ENCODE measurements at regions not wholly inside any gene's neighbourhood (a gene's known extent, or its start where the extent isn't known, plus 50 kb on each side); places are given as distances from the start of the nearest gene placed in this dataset.

DNA sequence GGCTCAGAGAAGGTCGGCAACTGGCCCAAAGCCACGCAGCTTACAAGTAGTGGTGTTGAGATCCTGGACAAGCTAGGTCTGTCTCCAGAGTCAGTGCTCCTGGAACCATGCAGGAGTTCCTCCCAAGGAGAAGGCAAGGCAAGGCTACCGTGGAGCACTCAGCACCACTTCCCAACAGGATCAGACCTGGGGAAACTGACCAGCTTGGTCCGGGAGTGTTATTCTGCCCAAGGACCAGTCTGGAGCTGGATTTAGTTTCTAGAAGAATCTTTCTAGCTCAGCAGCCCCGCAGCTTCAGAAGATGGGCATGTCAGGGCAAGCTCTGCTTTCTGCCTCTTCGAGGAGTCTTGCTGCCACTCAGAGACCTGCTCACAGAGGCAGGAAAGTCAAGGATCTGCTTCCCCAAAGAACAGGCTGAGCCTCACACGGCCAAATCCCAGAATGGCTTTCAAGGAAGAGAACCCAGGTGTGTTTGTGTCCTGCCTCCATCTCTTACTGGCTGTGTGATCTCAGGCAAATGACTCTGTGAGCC is 302.8 kb downstream of the MATN1 start:
- no peak for DNase-seq (ENCODE audit: low read depth)

DNA sequence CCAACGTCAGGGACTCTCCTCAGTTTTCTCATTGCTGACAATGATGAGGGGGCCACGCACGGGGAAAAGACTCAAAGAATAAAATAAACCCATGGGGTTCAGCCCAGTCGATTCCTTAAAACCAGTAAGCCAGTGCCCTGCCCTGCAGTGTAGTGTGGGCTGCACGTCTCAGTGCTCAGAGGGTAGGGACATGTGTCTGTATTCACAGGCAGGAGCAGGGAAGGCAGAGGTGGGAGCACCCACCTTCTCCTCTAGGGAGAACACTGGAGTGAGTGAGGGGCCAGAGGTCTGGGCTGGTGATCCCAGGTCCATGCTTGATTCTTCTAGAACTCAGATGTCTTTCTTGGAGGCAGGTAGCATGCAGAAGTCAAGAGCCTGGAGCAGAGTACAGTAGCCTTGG is 303.6 kb downstream of the MATN1 start:
- no peak for DNase-seq (ENCODE audit: low read depth)

DNA sequence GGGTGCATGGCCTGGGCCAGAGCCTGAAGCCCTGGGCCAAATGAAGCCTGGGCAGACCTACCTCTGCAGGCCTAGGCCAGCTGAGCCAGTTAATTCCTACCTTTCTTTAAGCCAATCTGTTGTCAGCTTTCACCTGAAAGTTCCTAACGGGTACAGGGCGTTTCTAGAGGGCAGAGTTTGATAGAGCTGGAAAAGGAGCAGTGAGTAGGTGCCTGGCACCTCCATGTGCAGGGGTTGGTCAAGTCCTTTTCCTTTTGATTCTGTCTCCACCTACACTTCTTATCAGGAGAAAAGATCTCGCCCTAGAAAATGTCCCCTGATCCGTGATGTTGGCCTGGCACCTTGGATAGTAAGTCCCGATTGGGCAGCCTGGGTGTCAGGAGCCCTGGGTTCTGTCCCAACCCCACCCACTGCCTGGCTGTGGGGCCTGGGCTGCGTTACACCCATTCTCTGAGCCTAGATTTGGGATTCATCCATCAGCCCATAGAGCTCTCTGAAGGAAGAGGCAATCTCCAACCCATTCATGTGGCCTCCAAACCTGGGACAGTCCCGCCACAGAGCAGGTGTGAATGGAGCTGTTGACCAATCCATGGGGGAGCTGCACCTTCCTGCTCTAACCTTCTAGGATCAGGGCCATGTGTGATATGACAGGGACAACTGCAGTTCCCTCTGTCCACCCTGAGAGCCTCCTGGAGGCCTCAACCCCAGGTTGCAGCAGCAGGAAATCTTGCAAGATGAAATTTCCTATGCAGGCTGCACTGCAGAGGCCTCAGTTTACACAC is 304.3 kb downstream of the MATN1 start:
- DNase-seq (ENCODE audit: low read depth), result no peak

GRCh38 chr1:30418061-30418938 is 305.1 kb downstream of the MATN1 start:
- no peak for DNase-seq (ENCODE audit: low read depth)

- no peak for DNase-seq (ENCODE audit: low read depth)
These were observed 305.7 kb downstream of the MATN1 start for GRCh38 chr1:30417701-30418046.

DNA sequence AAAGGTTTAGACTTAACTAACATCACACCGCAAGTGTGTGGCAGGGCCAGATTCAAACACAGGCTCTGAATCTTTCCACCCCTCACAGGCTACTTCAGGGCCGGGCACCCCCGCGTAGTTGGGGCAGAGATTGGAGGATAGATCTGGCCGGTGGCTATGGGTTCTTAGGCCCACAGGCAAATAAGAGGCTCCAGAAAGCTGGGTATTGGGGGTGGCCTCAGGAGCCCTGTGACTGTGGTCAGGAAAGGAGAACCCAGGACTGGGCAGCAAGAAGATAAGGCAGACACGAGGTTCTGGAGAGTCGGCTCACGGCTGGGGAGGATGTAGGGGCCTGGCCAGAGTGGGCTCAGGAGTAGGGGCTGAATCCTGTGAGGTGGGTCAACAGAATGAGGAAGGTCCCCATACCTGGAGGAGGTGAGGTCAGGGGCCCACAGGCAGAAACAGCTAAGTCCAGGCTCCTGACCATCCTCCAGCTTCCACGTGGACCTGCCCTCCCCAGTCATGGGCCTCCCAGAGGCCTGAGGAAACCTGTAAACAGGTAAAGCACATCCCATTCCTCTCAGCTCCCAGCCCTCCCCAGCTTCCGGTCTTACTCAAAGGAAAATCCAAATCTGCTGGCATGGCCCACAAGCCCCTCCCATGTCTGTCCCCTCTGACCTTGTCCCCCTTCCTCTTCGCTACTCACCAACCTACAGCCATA is 306.2 kb downstream of the MATN1 start:
- no peak for DNase-seq (ENCODE audit: low read depth)

GRCh38 chr1:30416221-30416820 is 307.1 kb downstream of the MATN1 start:
- DNase-seq (ENCODE audit: low read depth), result no peak

DNA sequence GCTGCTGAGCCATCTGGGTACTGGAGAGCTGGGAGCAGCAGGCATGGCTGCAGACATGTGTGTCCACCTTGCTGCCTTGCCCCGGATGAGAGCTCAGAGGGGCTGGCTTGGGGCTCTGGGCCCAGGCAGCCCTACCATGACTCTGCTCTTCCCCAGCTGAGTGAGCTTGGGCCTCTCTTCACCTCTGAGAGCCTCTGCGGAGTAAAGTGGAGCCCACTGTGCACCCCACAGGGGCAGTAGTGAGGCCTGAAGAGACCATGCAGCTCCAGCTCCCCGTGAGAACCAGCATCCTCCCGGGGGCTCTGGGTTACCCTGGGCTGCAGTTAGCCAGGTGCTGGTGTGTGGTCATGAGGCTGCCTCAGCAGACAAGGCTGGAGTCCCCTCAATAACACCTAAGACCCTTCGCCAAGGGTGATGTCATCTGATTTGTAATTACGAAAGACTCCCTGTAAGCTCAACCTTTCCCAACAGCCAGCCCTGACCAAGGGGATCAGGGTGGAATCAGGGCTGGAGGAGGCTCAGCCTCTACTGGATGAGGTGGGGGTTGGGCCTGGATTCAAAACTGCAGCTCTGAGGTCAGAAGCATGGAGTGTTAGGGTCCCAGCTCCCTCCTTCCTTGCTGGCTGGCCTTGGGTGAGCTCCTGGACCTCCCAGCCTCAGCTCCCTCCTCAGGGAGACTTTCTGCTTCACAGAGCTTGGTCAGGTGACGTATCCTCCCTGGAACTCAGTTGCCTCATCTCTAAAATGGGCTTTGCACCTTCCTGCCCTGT is 308.0 kb downstream of the MATN1 start:
- DNase-seq (ENCODE audit: low read depth), result no peak

DNA sequence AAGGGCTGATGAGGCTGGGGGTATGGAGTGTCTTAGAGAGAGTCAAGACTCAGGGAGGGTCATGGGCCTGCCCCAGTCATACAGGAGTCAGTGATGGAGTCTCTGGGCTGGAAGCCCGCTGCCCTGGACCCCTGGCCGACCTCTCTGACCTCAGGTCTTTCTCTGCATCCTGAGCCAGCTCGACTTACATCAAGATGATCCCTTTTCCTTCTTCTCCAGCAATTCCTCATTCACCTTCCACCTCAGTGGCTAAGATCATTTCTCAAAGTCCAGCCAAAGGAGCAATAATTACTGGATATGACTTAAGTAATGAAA is 308.6 kb downstream of the MATN1 start:
- no peak for DNase-seq (ENCODE audit: low read depth)

- DNase-seq (ENCODE audit: low read depth), result no peak
These were observed 309.1 kb downstream of the MATN1 start for GRCh38 chr1:30414086-30414850.

GRCh38 chr1:30413606-30414005 is 309.8 kb downstream of the MATN1 start:
- DNase-seq (ENCODE audit: low read depth), result no peak

- DNase-seq (ENCODE audit: low read depth), result no peak
These were observed 310.3 kb downstream of the MATN1 start for GRCh38 chr1:30413111-30413440.

GRCh38 chr1:30412241-30413110 is 310.9 kb downstream of the MATN1 start:
- DNase-seq (ENCODE audit: low read depth), result no peak

DNA sequence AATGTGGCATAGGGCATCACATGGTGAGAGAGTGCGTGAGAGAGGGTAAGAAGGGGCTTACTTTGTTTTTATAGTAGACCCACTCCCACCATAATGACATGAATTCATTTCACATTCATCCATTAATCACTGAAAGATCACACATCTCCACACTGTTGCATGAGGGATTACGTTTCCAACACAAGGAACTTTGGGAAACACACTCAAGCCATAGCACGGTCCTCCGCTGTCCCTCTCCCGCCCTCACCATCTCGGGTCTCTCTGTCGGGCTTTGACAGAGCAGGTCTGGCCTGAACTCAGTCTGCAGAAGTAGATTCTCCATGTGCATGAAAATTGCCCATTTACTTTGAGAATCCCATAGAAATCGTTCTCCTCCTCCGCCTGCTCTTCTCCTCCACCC is 312.2 kb downstream of the MATN1 start:
- no peak for DNase-seq (ENCODE audit: low read depth)

GRCh38 chr1:30410153-30410851 is 313.1 kb downstream of the MATN1 start:
- no peak for DNase-seq (ENCODE audit: low read depth)

GRCh38 chr1:30409476-30410152 is 313.8 kb downstream of the MATN1 start:
- DNase-seq (ENCODE audit: low read depth), result no peak

GRCh38 chr1:30407865-30408580 is 315.4 kb downstream of the MATN1 start:
- DNase-seq (ENCODE audit: low read depth), result no peak
